ENCODE measurements at regions not wholly inside any gene's neighbourhood (a gene's known extent, or its start where the extent isn't known, plus 50 kb on each side); places are given as distances from the start of the nearest gene placed in this dataset.

- Mint-ChIP-seq H3K4me3 (no peak overlapping the region), H3K9me3 (no peaks in the 10 kb centered on the region), H3K27ac (ENCODE audit: unreplicated experiment) (no peak overlapping the region), H3K4me1 (no peaks in the 10 kb centered on the region), H3K27me3 (ENCODE audit: low read depth) (no peaks in the 10 kb centered on the region), H3K36me3 (ENCODE audit: low read depth) (no peaks in the 10 kb centered on the region)
- TF ChIP-seq, protein P1, sequence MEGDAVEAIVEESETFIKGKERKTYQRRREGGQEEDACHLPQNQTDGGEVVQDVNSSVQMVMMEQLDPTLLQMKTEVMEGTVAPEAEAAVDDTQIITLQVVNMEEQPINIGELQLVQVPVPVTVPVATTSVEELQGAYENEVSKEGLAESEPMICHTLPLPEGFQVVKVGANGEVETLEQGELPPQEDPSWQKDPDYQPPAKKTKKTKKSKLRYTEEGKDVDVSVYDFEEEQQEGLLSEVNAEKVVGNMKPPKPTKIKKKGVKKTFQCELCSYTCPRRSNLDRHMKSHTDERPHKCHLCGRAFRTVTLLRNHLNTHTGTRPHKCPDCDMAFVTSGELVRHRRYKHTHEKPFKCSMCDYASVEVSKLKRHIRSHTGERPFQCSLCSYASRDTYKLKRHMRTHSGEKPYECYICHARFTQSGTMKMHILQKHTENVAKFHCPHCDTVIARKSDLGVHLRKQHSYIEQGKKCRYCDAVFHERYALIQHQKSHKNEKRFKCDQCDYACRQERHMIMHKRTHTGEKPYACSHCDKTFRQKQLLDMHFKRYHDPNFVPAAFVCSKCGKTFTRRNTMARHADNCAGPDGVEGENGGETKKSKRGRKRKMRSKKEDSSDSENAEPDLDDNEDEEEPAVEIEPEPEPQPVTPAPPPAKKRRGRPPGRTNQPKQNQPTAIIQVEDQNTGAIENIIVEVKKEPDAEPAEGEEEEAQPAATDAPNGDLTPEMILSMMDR (conservative IDR thresholded peaks at IDR 0.05): no peak
- no peak for DNase-seq (ENCODE audit: low read depth, low spot score)
These were observed 424.5 kb downstream of the HTR1B start for GRCh38 chr6:77038807-77039206.

DNA sequence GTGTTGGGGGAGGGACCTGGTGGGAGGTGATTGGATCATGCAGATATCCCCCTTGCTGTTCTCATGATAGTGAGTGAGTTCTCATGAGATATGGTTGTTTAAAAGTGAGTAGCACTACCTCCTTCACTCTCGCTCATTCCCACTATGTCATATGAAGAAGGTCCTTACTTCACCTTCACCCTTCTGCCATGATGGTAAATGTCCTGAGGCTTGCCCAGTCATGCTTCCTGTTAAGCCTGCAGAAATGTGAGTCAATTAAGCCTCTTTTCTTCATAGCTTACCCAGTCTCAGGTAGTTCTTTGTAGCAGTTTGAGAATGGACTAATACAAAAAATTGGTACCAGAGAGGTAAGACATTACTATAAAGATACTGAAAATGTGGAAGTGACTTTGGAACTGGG lies 425.9 kb downstream of the HTR1B start:
- Mint-ChIP-seq H3K36me3 (ENCODE audit: low read depth) (no peaks in the 10 kb centered on the region), H3K9me3 (no peaks in the 10 kb centered on the region), H3K4me1 (no peaks in the 10 kb centered on the region), H3K27ac (ENCODE audit: unreplicated experiment) (no peak overlapping the region), H3K4me3 (no peak overlapping the region), H3K27me3 (ENCODE audit: low read depth) (no peaks in the 10 kb centered on the region)
- TF ChIP-seq, protein P1 (conservative IDR thresholded peaks at IDR 0.05): no peak
- no peak for DNase-seq (ENCODE audit: low read depth, low spot score)

GRCh38 chr6:77036400-77036799 lies 426.9 kb downstream of the HTR1B start:
- DNase-seq (ENCODE audit: low read depth, low spot score): no peak
- no peaks in the 10 kb centered on the region for H3K9me3 Mint-ChIP-seq
- H3K4me1 Mint-ChIP-seq: no peaks in the 10 kb centered on the region
- H3K27ac Mint-ChIP-seq (ENCODE audit: unreplicated experiment): no peak overlapping the region
- no peaks in the 10 kb centered on the region for H3K36me3 Mint-ChIP-seq (ENCODE audit: low read depth)
- TF ChIP-seq, protein P1 (conservative IDR thresholded peaks at IDR 0.05): no peak
- H3K27me3 Mint-ChIP-seq (ENCODE audit: low read depth): no peaks in the 10 kb centered on the region
- no peak overlapping the region for H3K4me3 Mint-ChIP-seq

DNA sequence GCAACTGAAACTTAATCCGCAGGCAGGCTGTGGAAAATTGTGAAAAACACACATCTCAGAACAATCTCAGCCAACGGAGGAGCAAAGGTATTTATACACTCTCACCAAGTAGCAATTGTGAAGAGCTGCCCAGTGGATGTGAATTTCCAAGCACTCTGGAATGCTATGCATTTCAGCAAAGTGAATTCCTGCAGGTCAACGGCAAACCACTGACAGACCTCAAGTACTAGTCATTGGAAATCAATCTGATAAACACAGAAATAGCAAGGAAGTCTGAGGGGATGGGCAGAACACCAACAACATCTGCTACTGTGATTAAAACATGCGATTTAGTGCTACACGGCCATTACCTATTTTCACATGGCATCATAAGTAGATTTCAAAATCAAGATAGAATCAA lies 429.1 kb downstream of the HTR1B start:
- Mint-ChIP-seq H3K9me3 (no peaks in the 10 kb centered on the region), H3K4me3 (no peak overlapping the region), H3K36me3 (ENCODE audit: low read depth) (no peaks in the 10 kb centered on the region), H3K4me1 (no peaks in the 10 kb centered on the region), H3K27ac (ENCODE audit: unreplicated experiment) (no peak overlapping the region), H3K27me3 (ENCODE audit: low read depth) (no peaks in the 10 kb centered on the region)
- no peak for DNase-seq (ENCODE audit: low read depth, low spot score)
- TF ChIP-seq, protein P1 (conservative IDR thresholded peaks at IDR 0.05): no peak

- TF ChIP-seq, protein P1 (conservative IDR thresholded peaks at IDR 0.05): no peak
- no peaks in the 10 kb centered on the region for H3K4me1 Mint-ChIP-seq
- H3K27ac Mint-ChIP-seq (ENCODE audit: unreplicated experiment): no peak overlapping the region
These were observed 432.2 kb downstream of the HTR1B start for GRCh38 chr6:77030929-77031674.

More at GRCh38 chr6:77030929-77031674, 432.2 kb downstream of the HTR1B start:
- Mint-ChIP-seq H3K27me3 (ENCODE audit: low read depth) (no peaks in the 10 kb centered on the region), H3K36me3 (ENCODE audit: low read depth) (no peaks in the 10 kb centered on the region), H3K9me3 (no peaks in the 10 kb centered on the region), H3K4me3 (no peak overlapping the region)
- DNase-seq (ENCODE audit: low read depth, low spot score): no peak

Measured in neural crest cell (in vitro differentiated cells).